ENCODE measurements at regions not wholly inside any gene's neighbourhood (a gene's known extent, or its start where the extent isn't known, plus 50 kb on each side); places are given as distances from the start of the nearest gene placed in this dataset.

GRCh38 chr3:36114353-36114752, 266.0 kb upstream of the STAC start:
- no peak for TF ChIP-seq ZNF274 (IDR thresholded peaks at IDR 0.05; ENCODE audit: low read depth, low read length)
- TF ChIP-seq YY1 (IDR thresholded peaks at IDR 0.05; ENCODE audit: insufficient read depth, insufficient read length): no peak
- TF ChIP-seq SUZ12 (IDR thresholded peaks at IDR 0.05; ENCODE audit: extremely low read depth, insufficient read depth, insufficient read length): no peak
